ENCODE measurements at regions not wholly inside any gene's neighbourhood (a gene's known extent, or its start where the extent isn't known, plus 50 kb on each side); places are given as distances from the start of the nearest gene placed in this dataset.
"Not testable (repeated sequence)": the region's sequence is repeated elsewhere in the genome, so short reads cannot be mapped to it uniquely, and the experiment has no call there.

- not testable (repeated sequence) for DNase-seq
Observed at GRCh38 chr10:107950411-107951062, 786.0 kb upstream of the SORCS1 start.

GRCh38 chr10:107942826-107943225 lies 778.3 kb upstream of the SORCS1 start:
- DNase-seq, result no peak

DNA sequence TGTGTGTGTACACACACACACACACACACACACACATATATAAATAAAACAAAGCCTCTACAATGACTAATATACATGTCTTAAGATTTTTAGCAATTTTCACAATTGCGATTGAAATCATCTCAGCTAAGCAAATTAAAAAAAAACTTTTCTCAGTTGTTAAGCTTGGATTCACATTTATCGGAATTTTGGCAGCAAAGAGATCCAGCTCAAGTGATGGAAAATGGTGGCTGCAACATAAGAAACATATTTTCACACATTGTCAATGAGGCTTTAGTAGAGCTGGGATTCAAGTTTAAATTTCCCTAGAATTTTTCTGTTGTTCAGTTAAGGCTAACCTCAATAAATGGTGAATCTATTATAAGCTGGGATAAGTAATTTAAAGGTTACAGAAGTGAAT lies 768.6 kb upstream of the SORCS1 start:
- DNase-seq, result no peak

GRCh38 chr10:107931808-107932207 lies 767.3 kb upstream of the SORCS1 start:
- DNase-seq, result no peak

DNA sequence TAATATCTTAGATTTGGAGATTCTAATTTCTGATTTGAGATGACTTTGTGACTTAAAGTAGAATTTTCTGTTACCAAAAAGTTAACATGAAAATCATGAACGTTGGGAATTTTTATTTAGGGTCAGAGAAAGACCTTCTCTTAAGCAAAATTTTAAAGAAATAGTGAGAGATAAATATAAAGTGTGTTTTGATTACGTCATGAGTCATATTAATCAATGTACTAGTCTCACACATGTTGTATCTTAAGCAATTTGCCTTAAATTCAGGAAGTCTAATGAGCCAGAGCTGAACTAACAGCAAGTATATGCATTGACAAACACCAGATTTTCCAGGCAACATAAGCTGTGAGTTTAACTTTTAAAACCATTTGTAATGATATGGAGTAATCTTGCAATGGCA lies 765.5 kb upstream of the SORCS1 start:
- DNase-seq, result no peak

DNA sequence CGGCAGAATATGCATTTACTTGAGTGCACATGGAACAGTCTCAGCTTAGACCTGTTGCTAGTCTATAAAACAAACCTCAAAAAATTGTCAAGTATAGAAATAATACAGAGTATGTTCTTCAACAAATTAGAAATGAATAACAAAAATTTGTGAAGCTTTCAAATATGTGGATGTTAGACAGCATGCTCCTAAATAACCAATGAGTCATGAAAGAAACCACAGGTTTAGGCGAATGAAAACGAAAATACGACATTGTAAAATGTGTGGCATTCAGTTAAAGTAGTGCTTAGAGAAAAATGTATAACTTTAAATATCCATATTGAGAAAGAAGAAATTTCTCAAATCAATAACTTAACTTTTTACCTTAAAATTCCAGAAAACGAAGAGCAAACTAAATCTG lies 760.0 kb upstream of the SORCS1 start:
- no peak for DNase-seq

DNA sequence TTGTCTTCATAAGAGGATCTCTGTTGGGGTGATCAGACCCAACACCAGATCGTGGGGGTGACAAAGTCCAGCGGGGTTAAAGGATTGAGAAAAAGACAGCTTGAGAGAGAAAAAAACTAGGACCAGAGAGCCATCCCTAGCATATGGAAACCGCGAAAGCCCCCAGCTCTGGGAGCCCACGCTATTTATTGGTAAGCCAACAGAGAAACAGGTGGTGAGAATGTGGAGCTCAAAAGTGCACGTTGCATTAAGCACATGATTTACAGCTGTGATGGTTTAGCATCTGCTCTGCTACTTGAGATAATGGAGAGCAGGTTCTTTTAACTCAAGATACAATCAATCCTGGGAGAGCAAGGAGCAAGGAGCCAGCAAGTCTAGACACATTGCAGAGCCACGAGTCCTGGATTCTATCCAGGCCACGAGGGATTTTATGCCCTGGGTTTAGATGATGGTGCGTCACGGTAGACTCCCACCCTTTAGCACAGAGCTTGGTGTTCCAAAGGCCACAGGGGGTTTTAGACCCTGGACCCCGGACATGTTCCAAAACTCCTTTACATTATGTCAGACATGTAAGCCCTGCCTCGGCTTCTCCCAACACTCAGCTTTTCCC lies 755.2 kb upstream of the SORCS1 start:
- DNase-seq, result no peak

DNA sequence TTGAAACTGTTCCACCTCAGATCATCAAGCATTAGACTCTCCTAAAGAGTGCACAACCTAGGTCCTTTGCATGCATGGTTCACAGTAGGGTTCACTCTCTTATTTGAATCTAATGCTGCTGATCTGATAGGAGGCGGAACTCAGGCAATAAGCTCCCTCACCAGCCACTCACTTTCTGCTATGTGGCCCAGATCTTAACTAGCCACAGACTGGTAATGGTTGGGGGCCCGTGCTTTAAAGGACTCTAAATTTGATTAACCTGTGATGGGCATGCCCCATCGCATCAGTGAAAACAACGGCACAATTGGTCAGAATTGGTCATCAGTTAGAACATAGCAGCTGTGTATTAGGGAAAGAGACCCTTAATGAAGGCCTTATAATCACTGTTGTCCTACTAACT lies 753.7 kb upstream of the SORCS1 start:
- no peak for DNase-seq

- no peak for DNase-seq
Observed at GRCh38 chr10:107915215-107915610, 750.7 kb upstream of the SORCS1 start.

- DNase-seq, result no peak
Observed at GRCh38 chr10:107914450-107915214, 750.1 kb upstream of the SORCS1 start.

- DNase-seq, result no peak
Observed at GRCh38 chr10:107913317-107914294, 749.1 kb upstream of the SORCS1 start.

DNA sequence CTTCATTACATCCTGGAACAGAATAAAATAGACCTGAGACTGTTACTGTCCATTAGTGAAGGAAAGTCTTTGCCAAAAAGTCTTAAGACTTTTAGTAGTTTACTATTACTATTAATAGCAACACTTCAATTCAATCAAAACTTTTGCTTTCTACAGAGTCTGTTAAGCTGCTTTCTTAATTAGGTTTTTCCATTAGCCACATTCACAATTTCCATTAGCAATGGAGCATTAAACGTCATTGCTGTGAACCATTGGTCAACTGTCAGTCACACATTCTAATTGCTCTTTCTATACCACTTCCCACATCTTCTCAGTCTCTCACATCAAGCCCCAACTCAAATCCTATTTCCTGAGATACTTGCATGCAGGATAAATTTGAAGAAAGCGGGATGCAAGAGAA lies 736.6 kb upstream of the SORCS1 start:
- DNase-seq, result no peak

DNA sequence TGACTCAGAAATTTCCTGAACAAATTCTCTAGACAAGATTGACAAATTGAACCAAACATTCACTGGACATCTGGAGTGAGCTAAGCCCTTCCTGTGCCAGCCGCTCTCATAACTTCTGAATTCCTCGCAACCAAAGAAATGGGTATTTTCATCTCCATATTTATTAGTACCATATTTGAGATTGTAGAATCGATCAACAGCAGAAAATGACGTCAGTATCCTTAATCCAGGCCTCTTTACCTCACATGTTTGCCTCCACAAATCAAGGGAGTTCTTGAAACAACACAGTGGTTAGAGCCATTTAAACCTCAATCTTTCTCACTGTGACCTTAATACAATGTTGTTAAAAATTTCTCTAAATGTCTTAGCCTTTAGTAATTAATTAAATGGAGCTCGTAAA lies 735.6 kb upstream of the SORCS1 start:
- DNase-seq, result no peak

- no peak for DNase-seq
Observed at GRCh38 chr10:107899502-107900062, 735.1 kb upstream of the SORCS1 start.

DNA sequence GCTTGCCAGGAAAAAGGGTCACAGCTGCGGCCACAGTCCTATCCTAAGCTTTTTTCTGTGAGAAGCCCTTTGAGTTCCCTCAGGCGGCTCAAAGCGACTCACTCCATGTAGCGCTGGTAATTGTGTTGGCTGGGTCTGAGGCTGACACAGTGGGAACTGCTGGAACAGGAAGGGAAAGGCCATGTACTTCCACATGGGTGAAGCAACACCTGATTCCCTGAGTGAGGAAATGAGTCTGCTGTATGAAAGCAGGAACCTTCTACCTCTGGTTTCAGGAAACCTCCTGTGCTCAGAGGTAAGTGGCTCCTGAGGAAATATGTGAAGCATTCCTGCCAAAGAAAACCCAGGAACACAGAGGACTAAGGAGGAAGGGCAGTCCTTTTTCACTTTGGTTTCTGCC lies 734.6 kb upstream of the SORCS1 start:
- DNase-seq, result no peak

GRCh38 chr10:107898392-107898791 lies 733.9 kb upstream of the SORCS1 start:
- DNase-seq, result no peak

DNA sequence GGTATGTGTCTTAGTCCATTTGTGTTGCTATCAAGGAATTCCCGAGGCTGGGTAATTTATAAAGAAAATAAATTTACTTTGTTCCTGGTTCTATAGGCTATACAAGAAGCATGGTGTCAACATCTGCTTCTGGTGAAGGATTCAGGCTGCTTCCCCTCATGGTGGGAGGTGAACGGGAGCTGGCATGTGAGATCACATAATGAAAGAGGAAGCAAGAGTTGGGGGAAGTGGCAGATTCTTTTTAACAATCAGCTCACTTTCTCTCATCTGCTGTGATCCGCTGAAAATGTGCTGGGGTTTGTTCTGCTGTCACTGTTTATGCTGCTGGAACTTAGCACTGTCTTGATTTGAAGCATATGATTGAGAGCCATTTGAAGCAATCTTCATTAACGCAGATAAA lies 730.0 kb upstream of the SORCS1 start:
- DNase-seq, result peak; percentile 18 to 29 (median 27)

GRCh38 chr10:107889105-107889504 lies 724.6 kb upstream of the SORCS1 start:
- DNase-seq, result no peak

GRCh38 chr10:107880185-107880584 lies 715.7 kb upstream of the SORCS1 start:
- no peak for DNase-seq

DNA sequence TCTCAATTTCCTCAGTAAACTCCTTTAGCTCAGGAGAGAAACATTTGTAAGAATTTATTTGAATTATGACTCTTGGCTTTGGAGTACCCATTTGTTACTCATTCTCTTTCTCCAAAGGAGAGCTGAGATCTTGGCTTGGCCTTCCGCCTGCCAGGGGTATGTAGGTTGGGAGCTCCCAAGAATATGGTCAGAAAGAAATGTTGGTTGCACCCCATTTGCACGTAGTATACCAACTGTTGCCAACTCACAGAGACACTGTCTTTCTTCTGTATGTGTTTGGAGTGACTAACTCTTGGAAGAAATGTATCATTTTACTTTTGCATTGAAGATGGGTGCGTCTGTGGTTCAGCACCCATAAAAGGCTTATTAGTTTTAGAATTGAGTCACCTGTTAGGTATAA lies 708.5 kb upstream of the SORCS1 start:
- DNase-seq, result no peak

DNA sequence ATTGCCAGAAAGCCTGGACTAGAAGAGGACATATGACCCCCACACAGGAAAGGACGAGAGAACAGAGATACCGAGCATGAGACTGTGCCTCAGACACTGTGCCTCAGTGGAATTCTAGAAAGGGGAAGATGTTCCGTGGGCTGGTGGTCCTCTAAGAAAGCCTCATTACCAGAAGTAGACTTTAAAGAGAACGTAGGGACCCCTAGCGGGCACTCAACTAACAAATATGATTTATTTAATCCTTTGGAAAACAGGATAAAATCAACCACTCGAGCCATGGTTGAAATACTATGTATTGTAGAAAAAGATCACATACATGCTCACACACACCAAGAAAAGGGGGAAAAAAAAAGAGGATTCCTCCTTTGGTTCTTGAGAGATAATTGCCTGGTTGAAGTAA lies 701.2 kb upstream of the SORCS1 start:
- DNase-seq, result no peak

- peak in 1 of 3 donors; percentile 0 for DNase-seq
Observed at GRCh38 chr10:107859065-107859464, 694.6 kb upstream of the SORCS1 start.

DNA sequence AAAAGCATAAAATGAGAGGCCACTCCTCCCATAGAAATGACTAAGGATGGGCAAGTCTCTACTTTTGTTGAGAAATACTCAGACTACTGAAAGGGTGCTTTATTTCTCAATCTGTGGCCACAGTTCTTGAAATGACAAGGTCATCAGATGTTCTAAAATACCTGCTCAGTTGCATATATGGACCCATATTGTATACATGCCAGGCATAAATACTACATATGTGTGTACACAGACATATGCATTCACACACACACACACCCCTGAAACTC lies 691.5 kb upstream of the SORCS1 start:
- DNase-seq, result no peak
